GM12864 (cell line): ENCODE measurements at regions not wholly inside any gene's neighbourhood (a gene's known extent, or its start where the extent isn't known, plus 50 kb on each side); places are given as distances from the start of the nearest gene placed in this dataset.

Experiments
- DNase-seq: peaks from one replicate; pipeline ENCODE4 v3.0.0-alpha.2; 2011; ENCODE audit warnings: low read depth
- H3K4me3 ChIP-seq: 2 replicates; pipeline ENCODE4 v1.5.1; 2011; ENCODE audit warnings: mild to moderate bottlenecking, low read depth, low read length, control low read depth
- CTCF ChIP-seq: IDR thresholded peaks from 2 replicates; pipeline ENCODE4 v1.5.1; 2011; ENCODE audit warnings: low read depth, mild to moderate bottlenecking, moderate library complexity, low read length, control low read depth, inconsistent platforms; ENCODE audit errors: missing control alignments

- TF ChIP-seq CTCF = no peak
- no peak for DNase-seq
- H3K4me3 ChIP-seq = no peak overlapping the region
Observed at GRCh38 chr2:19484736-19485135, 126.3 kb upstream of the OSR1 start.

DNA sequence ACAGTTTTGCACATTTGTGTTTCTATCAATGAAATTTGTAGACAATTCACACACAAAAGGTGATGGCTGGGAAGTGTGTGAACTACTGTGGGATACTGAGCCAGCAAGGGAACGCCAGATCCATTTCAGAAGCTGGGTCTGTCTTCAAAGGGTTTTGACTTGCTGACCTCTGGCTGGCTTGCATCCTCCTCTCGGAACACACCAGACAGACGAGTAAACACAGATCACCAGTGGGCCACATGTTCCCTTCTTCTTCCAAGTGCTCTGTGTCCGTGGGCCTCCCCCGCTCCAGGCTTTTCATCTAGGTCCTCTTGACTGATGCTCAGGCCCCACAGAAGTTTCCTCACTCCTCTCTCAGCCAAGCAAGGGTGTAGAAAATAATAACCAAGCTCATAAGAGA lies 122.2 kb upstream of the OSR1 start:
- H3K4me3 ChIP-seq = no peak overlapping the region
- TF ChIP-seq CTCF = no peak
- DNase-seq = no peak

DNA sequence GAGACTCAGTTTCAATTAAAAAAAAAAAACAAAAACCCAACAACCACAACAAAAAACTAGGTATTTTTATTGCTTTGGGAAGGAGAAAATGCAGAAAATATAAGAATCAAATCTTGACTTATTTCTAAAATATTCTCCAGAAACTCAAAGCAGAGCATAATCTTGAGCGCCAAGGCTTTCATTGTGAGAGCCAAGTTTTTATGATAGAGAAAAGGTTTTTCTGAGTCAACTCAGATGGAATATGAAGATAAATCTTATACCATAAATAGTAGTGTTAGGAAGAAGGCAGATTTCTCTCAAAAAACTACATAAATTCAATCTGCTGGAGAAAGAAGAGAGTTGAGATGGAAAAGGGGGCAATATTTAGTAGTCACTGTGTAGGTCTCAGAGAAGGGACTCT lies 121.2 kb upstream of the OSR1 start:
- no peak for TF ChIP-seq CTCF
- no peak overlapping the region for H3K4me3 ChIP-seq
- no peak for DNase-seq

DNA sequence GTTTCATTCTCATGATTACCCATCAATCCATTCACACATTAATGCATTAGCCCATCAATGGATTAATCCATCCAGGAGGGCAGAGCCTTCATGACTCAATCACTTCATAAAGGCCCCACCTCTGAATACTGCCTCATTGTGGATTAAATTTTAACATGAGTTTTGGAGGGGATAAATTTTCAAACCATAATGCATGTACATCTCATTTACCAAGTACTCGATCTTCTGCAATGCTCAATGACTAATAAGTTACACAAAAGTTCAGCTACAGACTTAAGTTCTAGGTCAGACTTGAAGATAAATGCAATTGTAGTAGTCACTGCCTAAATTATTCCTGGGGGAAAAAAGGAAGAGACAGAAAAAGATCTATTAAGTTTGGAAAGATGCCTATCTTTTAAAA lies 120.0 kb upstream of the OSR1 start:
- no peak for DNase-seq
- TF ChIP-seq CTCF = no peak
- H3K4me3 ChIP-seq = no peak overlapping the region

- no peak for TF ChIP-seq CTCF
- DNase-seq = no peak
- no peak overlapping the region for H3K4me3 ChIP-seq
Observed at GRCh38 chr2:19476327-19476726, 117.9 kb upstream of the OSR1 start.

- no peak for TF ChIP-seq CTCF
- DNase-seq = peak; percentile 73
- no peak overlapping the region for H3K4me3 ChIP-seq
Observed at GRCh38 chr2:19474128-19474527, 115.7 kb upstream of the OSR1 start.

GRCh38 chr2:19473350-19473749 lies 114.9 kb upstream of the OSR1 start:
- DNase-seq = no peak
- no peak for TF ChIP-seq CTCF
- no peak overlapping the region for H3K4me3 ChIP-seq
